Astrocyte of the cerebellum (primary cell): ENCODE measurements at regions not wholly inside any gene's neighbourhood (a gene's known extent, or its start where the extent isn't known, plus 50 kb on each side); places are given as distances from the start of the nearest gene placed in this dataset.

Experiments
- DNase-seq: peaks from one replicate; pipeline ENCODE4 v3.0.0-alpha.2; 2011; ENCODE audit warnings: low read depth
- H3K4me3 ChIP-seq: 2 replicates; pipeline ENCODE4 v1.5.1; 2011; ENCODE audit warnings: mild to moderate bottlenecking, low read depth, low read length, moderate library complexity
- in situ Hi-C: cut with HindIII; loops from 2 replicates; pipeline ENCODE4 v1.10.0; 2017; ENCODE audit warnings: low sequenced_read_pairs
- TF ChIP-seq, protein P1 (sequence below): IDR thresholded peaks from 2 replicates; pipeline ENCODE4 v1.5.1; 2012; ENCODE audit warnings: low read length, low read depth, moderate library complexity, mild to moderate bottlenecking; ENCODE audit errors: missing control alignments

DNA sequence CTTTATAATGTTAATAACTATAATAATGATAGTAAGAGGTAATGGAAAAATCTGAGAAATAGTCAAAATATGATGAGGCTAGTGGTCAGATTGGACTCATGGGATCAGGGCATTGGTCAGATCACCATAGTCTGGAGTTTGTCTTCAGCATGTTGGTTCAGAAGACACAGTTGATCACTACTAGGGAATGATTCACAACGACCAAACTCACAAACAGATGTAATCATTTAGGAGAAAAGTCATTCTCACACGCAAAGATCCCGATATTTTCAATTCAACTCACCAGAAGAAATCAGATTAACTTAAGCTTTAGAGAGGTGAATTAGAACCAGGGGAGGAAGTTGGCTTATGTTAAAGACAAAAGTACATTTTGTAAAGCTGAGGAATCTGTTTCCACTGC, 131.8 kb downstream of the LURAP1L start:
- in situ Hi-C loops = no loop called here
- H3K4me3 ChIP-seq = no peak overlapping the region
- DNase-seq = no peak
- TF ChIP-seq, protein P1, sequence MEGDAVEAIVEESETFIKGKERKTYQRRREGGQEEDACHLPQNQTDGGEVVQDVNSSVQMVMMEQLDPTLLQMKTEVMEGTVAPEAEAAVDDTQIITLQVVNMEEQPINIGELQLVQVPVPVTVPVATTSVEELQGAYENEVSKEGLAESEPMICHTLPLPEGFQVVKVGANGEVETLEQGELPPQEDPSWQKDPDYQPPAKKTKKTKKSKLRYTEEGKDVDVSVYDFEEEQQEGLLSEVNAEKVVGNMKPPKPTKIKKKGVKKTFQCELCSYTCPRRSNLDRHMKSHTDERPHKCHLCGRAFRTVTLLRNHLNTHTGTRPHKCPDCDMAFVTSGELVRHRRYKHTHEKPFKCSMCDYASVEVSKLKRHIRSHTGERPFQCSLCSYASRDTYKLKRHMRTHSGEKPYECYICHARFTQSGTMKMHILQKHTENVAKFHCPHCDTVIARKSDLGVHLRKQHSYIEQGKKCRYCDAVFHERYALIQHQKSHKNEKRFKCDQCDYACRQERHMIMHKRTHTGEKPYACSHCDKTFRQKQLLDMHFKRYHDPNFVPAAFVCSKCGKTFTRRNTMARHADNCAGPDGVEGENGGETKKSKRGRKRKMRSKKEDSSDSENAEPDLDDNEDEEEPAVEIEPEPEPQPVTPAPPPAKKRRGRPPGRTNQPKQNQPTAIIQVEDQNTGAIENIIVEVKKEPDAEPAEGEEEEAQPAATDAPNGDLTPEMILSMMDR = no peak

GRCh38 chr9:12908895-12909294, 134.1 kb downstream of the LURAP1L start:
- no peak overlapping the region for H3K4me3 ChIP-seq
- DNase-seq = no peak
- TF ChIP-seq, protein P1 = no peak
- in situ Hi-C loops = no loop called here

GRCh38 chr9:12915366-12915954, 140.6 kb downstream of the LURAP1L start:
- no peak for DNase-seq
- H3K4me3 ChIP-seq = no peak overlapping the region
- TF ChIP-seq, protein P1 = no peak
- in situ Hi-C loops = no loop called here

- no peak overlapping the region for H3K4me3 ChIP-seq
- in situ Hi-C loops = no loop called here
- DNase-seq = peak; percentile 1
- TF ChIP-seq, protein P1 = no peak
Observed at GRCh38 chr9:12916042-12916441, 141.2 kb downstream of the LURAP1L start.

DNA sequence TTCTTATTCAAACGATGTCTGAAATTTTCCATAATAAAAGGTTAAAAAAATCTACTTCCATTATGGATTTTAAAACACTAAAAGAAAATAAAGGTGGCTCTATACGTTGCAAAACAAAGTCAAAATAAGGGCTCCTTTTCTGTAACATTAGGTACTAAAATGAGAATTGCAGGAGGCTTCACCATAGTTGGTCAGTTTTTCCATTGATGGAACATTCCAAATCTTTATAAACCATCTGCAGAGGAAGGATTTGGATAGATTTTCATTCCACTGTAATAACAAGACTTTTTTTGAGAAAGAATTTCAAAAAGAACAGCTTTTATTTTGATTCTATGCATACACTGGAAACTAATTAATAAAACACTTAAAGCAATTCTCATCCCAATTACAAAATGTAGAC, 145.6 kb downstream of the LURAP1L start:
- no peak overlapping the region for H3K4me3 ChIP-seq
- TF ChIP-seq, protein P1 = no peak
- in situ Hi-C loops = no loop called here
- no peak for DNase-seq

DNA sequence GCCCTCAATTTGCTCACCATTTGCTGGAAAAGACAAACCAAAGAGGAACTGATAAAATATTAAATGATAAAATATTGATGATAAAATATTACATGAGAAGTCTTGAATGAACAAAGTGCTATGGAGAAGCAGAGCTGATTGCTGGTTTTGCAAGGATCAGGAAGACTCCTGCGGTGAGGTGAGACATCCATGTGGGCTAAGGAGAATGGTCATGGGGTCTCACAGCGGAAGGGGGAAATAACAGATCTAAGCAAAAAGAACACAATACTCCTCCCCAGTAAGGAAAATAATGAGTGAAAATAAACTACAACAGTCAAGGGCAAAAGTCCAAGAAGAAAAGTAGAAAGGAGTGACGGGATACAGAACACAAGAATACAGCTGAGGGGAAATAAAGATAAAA, 146.8 kb downstream of the LURAP1L start:
- in situ Hi-C loops = no loop called here
- TF ChIP-seq, protein P1 = no peak
- H3K4me3 ChIP-seq = no peak overlapping the region
- DNase-seq = no peak
